HS-5 (cell line): ENCODE measurements at regions not wholly inside any gene's neighbourhood (a gene's known extent, or its start where the extent isn't known, plus 50 kb on each side); places are given as distances from the start of the nearest gene placed in this dataset.
"Not testable (repeated sequence)": the region's sequence is repeated elsewhere in the genome, so short reads cannot be mapped to it uniquely, and the experiment has no call there.

ENCODE experiments used
- DNase-seq: peaks from one replicate; pipeline ENCODE4 v3.0.0-alpha.2; 2012; ENCODE audit warnings: low read depth

GRCh38 chr16:17984810-17985209 is 351.7 kb downstream of the NPIPA8 start:
- DNase-seq = no peak

- no peak for DNase-seq
Measured at GRCh38 chr16:17983847-17984639, 352.5 kb downstream of the NPIPA8 start.

GRCh38 chr16:17983114-17983513 is 353.4 kb downstream of the NPIPA8 start:
- DNase-seq = no peak

GRCh38 chr16:17977260-17977659 is 359.3 kb downstream of the NPIPA8 start:
- DNase-seq = no peak

GRCh38 chr16:17972460-17972943 is 364.0 kb downstream of the NPIPA8 start:
- DNase-seq = no peak

GRCh38 chr16:17970816-17971331 is 365.7 kb downstream of the NPIPA8 start:
- no peak for DNase-seq

GRCh38 chr16:17970157-17970765 is 366.3 kb downstream of the NPIPA8 start:
- DNase-seq = no peak

- no peak for DNase-seq
Measured at GRCh38 chr16:17965133-17965900, 371.2 kb downstream of the NPIPA8 start.

GRCh38 chr16:17964196-17964595 is 372.3 kb downstream of the NPIPA8 start:
- DNase-seq = no peak

GRCh38 chr16:17963185-17963836 is 373.2 kb downstream of the NPIPA8 start:
- DNase-seq = no peak

GRCh38 chr16:17962726-17963125 is 373.8 kb downstream of the NPIPA8 start:
- no peak for DNase-seq

- DNase-seq = not testable (repeated sequence)
Measured at GRCh38 chr16:17961822-17962221, 374.7 kb downstream of the NPIPA8 start.

GRCh38 chr16:17951378-17951777 is 385.2 kb downstream of the NPIPA8 start:
- DNase-seq = no peak

GRCh38 chr16:17949982-17950250 is 386.6 kb downstream of the NPIPA8 start:
- DNase-seq = no peak

GRCh38 chr16:17949141-17949981 is 387.2 kb downstream of the NPIPA8 start:
- DNase-seq = no peak

GRCh38 chr16:17947637-17948036 is 388.9 kb downstream of the NPIPA8 start:
- no peak for DNase-seq

GRCh38 chr16:17947165-17947564 is 389.4 kb downstream of the NPIPA8 start:
- no peak for DNase-seq

GRCh38 chr16:17945080-17945601 is 391.4 kb downstream of the NPIPA8 start:
- DNase-seq = no peak

- no peak for DNase-seq
Measured at GRCh38 chr16:17944345-17944744, 392.2 kb downstream of the NPIPA8 start.

- no peak for DNase-seq
Measured at GRCh38 chr16:17942067-17942466, 394.5 kb downstream of the NPIPA8 start.
